Vagina (tissue), 2 donors: ENCODE measurements at regions not wholly inside any gene's neighbourhood (a gene's known extent, or its start where the extent isn't known, plus 50 kb on each side); places are given as distances from the start of the nearest gene placed in this dataset.

ENCODE experiments used
- DNase-seq, 2 donors: peaks; one replicate each; pipeline ENCODE4 v3.0.0-alpha.2; 2017; ENCODE audit errors: extremely low spot score in 2 of 2
- H3K27ac ChIP-seq: fragments of 200-600 bp; sonication (generic); one replicate; pipeline ENCODE4 v1.5.1; 2019
- H3K27me3 ChIP-seq: fragments of 200-600 bp; sonication (generic); one replicate; pipeline ENCODE4 v1.5.1; 2019
- H3K36me3 ChIP-seq, 2 donors: fragments of 200-600 bp; sonication (generic); one replicate each; pipeline ENCODE4 v1.5.1; 2017 to 2019
- H3K4me1 ChIP-seq: fragments of 200-600 bp; sonication (generic); one replicate; pipeline ENCODE4 v1.5.1; 2019
- H3K4me3 ChIP-seq, 2 donors: fragments of 200-600 bp; sonication (generic); 1 replicate in 1 of 2; 2 replicates in 1 of 2; pipeline ENCODE4 v1.5.1; 2016 to 2019
- H3K9me3 ChIP-seq: fragments of 200-600 bp; sonication (generic); one replicate; pipeline ENCODE4 v1.5.1; 2019
- POLR2A ChIP-seq, 2 donors: fragments of 450-650 bp; IDR thresholded peaks; one replicate each; pipeline ENCODE4 v1.6.1; 2017; ENCODE audit warnings: antibody characterized with exemption in 2 of 2, mild to moderate bottlenecking in 2 of 2, moderate library complexity in 2 of 2
- POLR2AphosphoS5 ChIP-seq, 2 donors: sonication (generic); formaldehyde crosslinking; IDR thresholded peaks; one replicate each; pipeline ENCODE4 v1.9.0; 2017; ENCODE audit warnings: antibody characterized with exemption in 2 of 2, mild to moderate bottlenecking in 2 of 2, low read depth in 1 of 2; ENCODE audit not compliant: insufficient read depth in 1 of 2
- intact Hi-C: fragments of 100-400 bp; cut with DNase I; formaldehyde crosslinking; loops from one replicate; pipeline ENCODE4 v1.15.1; 2023
- TF ChIP-seq, protein P1 (sequence below), 3 experiments: fragments of 450-650 bp in 2 of 3; fragments of 200-600 bp in 1 of 3; sonication (generic) in 1 of 3; IDR thresholded peaks; one replicate each; pipeline ENCODE4 v1.5.1; 2017 to 2019; ENCODE audit warnings: antibody characterized with exemption in 3 of 3, mild to moderate bottlenecking in 2 of 3, moderate library complexity in 2 of 3

DNA sequence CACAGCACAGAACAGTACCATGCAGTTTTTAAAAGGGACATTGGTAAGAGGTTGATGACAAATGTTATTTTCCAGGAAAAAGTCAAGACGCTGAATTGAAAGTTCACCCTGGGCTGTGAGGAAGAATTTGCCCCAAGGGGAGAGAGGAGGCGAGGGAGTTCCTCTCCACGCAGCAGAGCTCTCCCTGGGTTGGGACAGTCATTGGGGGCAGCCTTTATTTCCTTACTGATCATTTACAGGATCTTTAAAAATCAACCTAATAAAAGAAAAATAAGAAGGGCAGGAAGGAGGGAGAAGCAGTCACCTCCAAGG lies 49.9 kb upstream of the WNT7B start:
- H3K9me3 ChIP-seq: no peaks in the 10 kb centered on the region
- intact Hi-C loops: no loop called here
- no peaks in the 10 kb centered on the region for H3K27me3 ChIP-seq
- H3K36me3 ChIP-seq: no peaks in the 10 kb centered on the region
- peaks cover 30% of the 10 kb centered on the region for H3K4me1 ChIP-seq
- TF ChIP-seq, protein P1, sequence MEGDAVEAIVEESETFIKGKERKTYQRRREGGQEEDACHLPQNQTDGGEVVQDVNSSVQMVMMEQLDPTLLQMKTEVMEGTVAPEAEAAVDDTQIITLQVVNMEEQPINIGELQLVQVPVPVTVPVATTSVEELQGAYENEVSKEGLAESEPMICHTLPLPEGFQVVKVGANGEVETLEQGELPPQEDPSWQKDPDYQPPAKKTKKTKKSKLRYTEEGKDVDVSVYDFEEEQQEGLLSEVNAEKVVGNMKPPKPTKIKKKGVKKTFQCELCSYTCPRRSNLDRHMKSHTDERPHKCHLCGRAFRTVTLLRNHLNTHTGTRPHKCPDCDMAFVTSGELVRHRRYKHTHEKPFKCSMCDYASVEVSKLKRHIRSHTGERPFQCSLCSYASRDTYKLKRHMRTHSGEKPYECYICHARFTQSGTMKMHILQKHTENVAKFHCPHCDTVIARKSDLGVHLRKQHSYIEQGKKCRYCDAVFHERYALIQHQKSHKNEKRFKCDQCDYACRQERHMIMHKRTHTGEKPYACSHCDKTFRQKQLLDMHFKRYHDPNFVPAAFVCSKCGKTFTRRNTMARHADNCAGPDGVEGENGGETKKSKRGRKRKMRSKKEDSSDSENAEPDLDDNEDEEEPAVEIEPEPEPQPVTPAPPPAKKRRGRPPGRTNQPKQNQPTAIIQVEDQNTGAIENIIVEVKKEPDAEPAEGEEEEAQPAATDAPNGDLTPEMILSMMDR (IDR thresholded peaks at IDR 0.05): no peak
- no peak for TF ChIP-seq POLR2A (IDR thresholded peaks at IDR 0.05)
- TF ChIP-seq POLR2AphosphoS5 (IDR thresholded peaks at IDR 0.05; ENCODE audit: insufficient read depth in 1 of 2, low read depth in 1 of 2): no peak
- no peak for DNase-seq
- peak overlapping the region; percentile 75 for H3K27ac ChIP-seq
- peak overlapping the region; percentile 38 to 58 for H3K4me3 ChIP-seq

DNA sequence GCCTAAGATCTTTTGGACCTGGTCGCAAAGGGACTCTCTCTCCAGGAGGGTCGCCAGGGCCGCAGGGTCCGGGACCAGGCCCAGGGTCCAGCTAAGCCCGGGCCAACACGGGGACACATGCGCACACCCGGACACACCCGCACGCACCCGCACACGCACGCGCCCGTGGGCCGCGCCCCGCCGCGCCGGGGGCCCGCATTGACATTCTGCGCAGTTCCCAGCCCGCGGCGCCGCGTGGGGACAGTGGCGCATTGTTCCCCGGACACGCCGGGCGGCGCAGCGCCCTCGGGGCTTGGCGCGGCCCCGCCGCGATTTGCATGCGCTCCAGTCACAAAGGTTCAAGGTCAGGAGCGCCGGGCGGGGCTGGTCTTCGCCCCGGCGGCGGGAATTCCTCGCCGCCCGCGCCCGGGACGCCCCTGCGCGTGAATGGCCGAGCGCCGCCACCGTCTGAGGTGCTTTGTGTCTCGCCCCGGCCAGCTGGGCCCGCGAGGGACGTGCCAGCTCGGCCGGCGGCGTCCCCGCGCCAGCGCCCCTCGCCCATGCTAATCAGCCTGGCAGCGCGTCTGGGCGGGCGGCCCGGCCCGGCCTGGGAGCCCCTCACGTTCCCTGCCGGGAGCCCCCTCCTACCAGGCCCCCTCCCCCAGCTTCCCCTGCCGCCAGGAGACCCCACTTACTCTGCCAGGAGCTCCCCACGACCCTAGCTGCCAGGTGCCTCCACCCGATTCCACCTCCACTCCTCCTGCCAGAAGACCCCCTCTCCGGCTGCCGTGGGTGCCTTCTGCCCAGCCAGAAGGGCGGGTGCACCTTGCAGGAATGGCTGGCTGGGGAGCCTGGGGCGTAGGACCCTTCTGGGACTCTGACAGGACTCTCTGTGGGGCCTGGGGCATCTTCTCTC lies 50.5 kb upstream of the WNT7B start:
- Histone ChIP-seq H3K9me3 (no peaks in the 10 kb centered on the region), H3K4me1 (peaks cover 36% of the 10 kb centered on the region), H3K27ac (peak overlapping the region; percentile 75), H3K27me3 (no peaks in the 10 kb centered on the region), H3K4me3 (peak overlapping the region; percentile 38 to 58), H3K36me3 (no peaks in the 10 kb centered on the region)
- no peak for TF ChIP-seq POLR2A (IDR thresholded peaks at IDR 0.05)
- TF ChIP-seq, protein P1 (IDR thresholded peaks at IDR 0.05): no peak
- TF ChIP-seq POLR2AphosphoS5 (IDR thresholded peaks at IDR 0.05; ENCODE audit: insufficient read depth in 1 of 2, low read depth in 1 of 2): no peak
- DNase-seq: no peak
- intact Hi-C loops: no loop called here

DNA sequence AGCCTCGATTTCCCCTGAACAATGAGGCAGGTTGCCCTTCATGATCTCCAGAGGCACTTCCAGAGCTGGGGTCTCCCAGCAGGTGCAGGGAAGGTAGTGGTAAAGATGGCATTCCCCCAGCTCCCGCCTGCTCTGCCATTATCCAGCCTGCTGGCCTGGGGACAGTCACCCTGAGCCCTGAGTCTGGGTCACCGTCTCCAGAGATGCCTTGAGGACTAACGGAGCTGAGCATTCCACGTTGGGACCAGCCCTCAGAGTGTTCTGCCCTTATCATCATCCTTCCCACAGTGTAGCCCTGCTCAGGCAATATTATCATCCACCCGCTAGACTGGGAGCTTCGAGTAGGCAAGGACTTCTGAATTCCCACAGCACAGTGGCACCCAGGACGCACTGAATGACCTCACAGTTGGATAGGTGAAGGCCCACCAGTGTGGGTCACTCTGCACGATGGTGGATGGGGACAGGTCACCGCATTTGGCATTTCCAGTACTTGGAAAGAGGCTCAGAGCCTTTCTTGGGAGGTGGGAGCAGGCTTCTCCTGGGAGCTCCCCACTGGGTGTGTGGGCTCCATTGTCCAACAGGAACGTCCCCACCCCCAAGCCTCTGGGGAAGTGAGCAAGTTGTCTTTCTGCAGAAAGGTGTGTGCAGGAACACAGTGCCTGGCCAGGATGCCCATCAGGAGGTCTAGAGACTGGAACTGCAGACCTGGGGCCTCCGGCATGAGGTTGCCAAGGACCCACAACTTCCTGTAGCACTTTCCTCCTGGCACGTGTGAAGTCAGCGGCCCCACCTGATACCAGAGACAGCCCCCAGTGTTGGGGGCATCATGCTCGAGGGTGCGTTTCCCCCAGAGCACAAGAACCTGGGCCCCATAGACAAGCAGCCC lies 51.4 kb upstream of the WNT7B start:
- Histone ChIP-seq H3K27me3 (no peaks in the 10 kb centered on the region), H3K9me3 (no peaks in the 10 kb centered on the region), H3K27ac (peak overlapping the region; percentile 75), H3K4me3 (peak overlapping the region in 1 of 2 donors; percentile 58), H3K36me3 (no peaks in the 10 kb centered on the region), H3K4me1 (peaks cover 40% of the 10 kb centered on the region)
- no peak for DNase-seq
- intact Hi-C loops: no loop called here
- TF ChIP-seq, protein P1 (IDR thresholded peaks at IDR 0.05): no peak
- TF ChIP-seq POLR2A (IDR thresholded peaks at IDR 0.05) (no peak), POLR2AphosphoS5 (IDR thresholded peaks at IDR 0.05; ENCODE audit: insufficient read depth in 1 of 2, low read depth in 1 of 2) (no peak)

DNA sequence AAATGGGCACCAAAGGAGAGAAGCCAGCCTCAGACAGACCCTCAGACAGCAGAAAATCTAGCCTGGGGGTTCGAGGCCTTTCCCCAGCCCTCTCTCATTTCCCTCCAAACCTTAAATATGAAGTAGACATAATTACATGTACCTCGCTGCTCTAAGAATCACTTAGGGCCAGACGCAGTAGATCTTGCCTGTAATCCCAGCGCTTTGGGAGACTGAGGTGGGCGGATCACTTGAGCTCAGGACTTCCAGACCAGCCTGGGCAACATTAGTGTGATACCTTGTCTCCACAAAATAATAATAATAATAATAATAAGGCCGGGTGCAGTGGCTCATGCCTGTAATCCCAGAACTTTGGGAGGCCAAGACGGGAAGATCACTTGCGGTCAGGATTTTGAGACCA lies 52.1 kb upstream of the WNT7B start:
- TF ChIP-seq POLR2A (IDR thresholded peaks at IDR 0.05): no peak
- TF ChIP-seq POLR2AphosphoS5 (IDR thresholded peaks at IDR 0.05; ENCODE audit: insufficient read depth in 1 of 2, low read depth in 1 of 2): no peak
- TF ChIP-seq, protein P1 (IDR thresholded peaks at IDR 0.05): no peak
- H3K4me1 ChIP-seq: peaks cover 35% of the 10 kb centered on the region
- intact Hi-C loops: no loop called here
- no peaks in the 10 kb centered on the region for H3K36me3 ChIP-seq
- no peak overlapping the region for H3K4me3 ChIP-seq
- no peaks in the 10 kb centered on the region for H3K9me3 ChIP-seq
- H3K27ac ChIP-seq: no peak overlapping the region
- no peaks in the 10 kb centered on the region for H3K27me3 ChIP-seq
- no peak for DNase-seq
